Transverse colon (tissue), 4 donors: ENCODE measurements at regions not wholly inside any gene's neighbourhood (a gene's known extent, or its start where the extent isn't known, plus 50 kb on each side); places are given as distances from the start of the nearest gene placed in this dataset.
"Not testable (repeated sequence)": the region's sequence is repeated elsewhere in the genome, so short reads cannot be mapped to it uniquely, and the experiment has no call there.

Experiments
- DNase-seq: peaks from one replicate; pipeline ENCODE4 v3.0.0-alpha.2; 2019
- H3K27ac ChIP-seq, 4 donors: fragments of 200-600 bp; sonication (generic); 2 replicates each; pipeline ENCODE4 v1.5.1; 2016 to 2018; ENCODE audit warnings: inconsistent platforms in 4 of 4
- H3K27me3 ChIP-seq: fragments of 200-600 bp; sonication (generic); 2 replicates; pipeline ENCODE4 v1.5.1; 2017; ENCODE audit warnings: inconsistent platforms
- H3K36me3 ChIP-seq, 4 donors: fragments of 200-600 bp; sonication (generic); 2 replicates each; pipeline ENCODE4 v1.5.1; 2017 to 2019; ENCODE audit warnings: inconsistent platforms in 4 of 4
- H3K4me1 ChIP-seq, 4 donors: fragments of 200-600 bp; sonication (generic); 2 replicates each; pipeline ENCODE4 v1.5.1; 2017 to 2020; ENCODE audit warnings: inconsistent platforms in 4 of 4
- H3K4me3 ChIP-seq, 4 donors: fragments of 200-600 bp; sonication (generic); 1 replicate in 1 of 4; 2 replicates in 3 of 4; pipeline versions ENCODE4 v1.5.1 to v1.6.1; 2017 to 2019; ENCODE audit warnings: inconsistent platforms in 4 of 4
- H3K9me3 ChIP-seq, 2 donors: fragments of 200-600 bp; sonication (generic); 2 replicates each; pipeline ENCODE4 v1.5.1; 2017 to 2019; ENCODE audit warnings: inconsistent platforms in 2 of 2
- CTCF ChIP-seq, 5 experiments: fragments of 200-600 bp in 3 of 5; fragments of 450-650 bp in 2 of 5; sonication (generic) in 3 of 5; IDR thresholded peaks; 1 replicate in 2 of 5; 2 replicates in 3 of 5; pipeline ENCODE4 v1.5.1; 2016 to 2017; ENCODE audit warnings: antibody characterized with exemption in 5 of 5, inconsistent platforms in 3 of 5, mild to moderate bottlenecking in 2 of 5, moderate library complexity in 1 of 5
- EP300 ChIP-seq: sonication (generic); formaldehyde crosslinking; IDR thresholded peaks from one replicate; pipeline ENCODE4 v1.6.1; 2017; ENCODE audit warnings: antibody characterized with exemption, low read depth
- POLR2A ChIP-seq: fragments of 450-650 bp; IDR thresholded peaks from one replicate; pipeline ENCODE4 v1.6.1; 2016; ENCODE audit warnings: antibody characterized with exemption, mild to moderate bottlenecking, moderate library complexity
- POLR2AphosphoS5 ChIP-seq, 3 donors: sonication (generic); formaldehyde crosslinking; IDR thresholded peaks; one replicate each; pipeline ENCODE4 v1.6.1; 2016; ENCODE audit warnings: antibody characterized with exemption in 3 of 3
- WGBS, 2 donors: methylation state at CpG; one replicate each; pipeline ENCODE4 v1.1.5; 2018; ENCODE audit warnings: low coverage in 1 of 2; 5-methylcytosine and 5-hydroxymethylcytosine counted together
- in situ Hi-C, 4 donors: fragments of 200-750 bp; cut with MboI; loops; one replicate each; pipeline versions ENCODE4 v1.15.0 to v1.15.1; 2017; ENCODE audit warnings: low sequenced_read_pairs in 3 of 4, low pct_ligation_motif_present in 1 of 4, low pct_unique_long_range_greater_than_20kb in 1 of 4
- intact Hi-C: fragments of 100-400 bp; cut with DNase I; formaldehyde crosslinking; loops from one replicate; pipeline ENCODE4 v1.15.1; 2023; ENCODE audit warnings: low total_unique reads

DNA sequence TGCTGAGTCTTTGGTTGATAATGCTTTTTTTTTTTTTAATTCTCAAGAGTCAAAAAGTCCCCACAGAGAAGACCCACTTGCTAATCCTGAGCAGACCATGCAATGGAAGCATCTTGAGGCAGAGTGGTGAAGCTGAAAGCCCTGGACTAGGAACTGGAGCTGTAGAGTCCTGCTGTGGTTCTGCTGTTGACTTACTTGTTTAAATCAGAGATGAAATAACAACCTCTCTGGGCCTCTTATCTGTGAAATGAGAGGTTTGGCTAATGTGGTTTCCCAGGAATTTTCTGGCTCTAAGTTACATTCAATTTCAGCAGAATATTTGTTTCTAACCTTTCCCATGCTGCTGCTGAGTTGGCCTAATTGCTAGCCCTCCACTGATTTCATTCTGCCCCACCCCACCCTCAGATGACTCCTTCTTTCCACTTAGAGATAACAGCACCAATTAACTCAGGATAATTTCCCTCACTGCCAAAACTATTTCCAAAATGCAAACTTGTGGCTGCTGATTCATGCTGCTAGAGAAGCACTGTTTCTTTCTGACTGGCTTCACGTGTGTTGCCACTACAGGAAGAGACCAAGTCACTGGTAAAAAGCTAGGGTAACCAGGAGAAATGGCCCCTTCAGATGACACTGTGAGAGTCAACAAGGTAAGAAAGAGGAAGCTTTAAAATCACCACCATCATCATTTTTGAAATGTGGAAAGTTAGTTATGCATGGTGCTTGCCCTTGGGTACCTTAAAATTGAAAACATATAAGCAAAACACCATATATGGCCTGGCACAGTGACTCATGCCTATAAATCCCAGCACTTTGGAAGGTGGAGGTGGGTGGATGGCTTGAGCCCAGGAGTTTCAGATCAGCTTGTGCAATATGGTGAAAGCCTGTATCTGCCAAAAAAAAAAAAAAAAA, 326.4 kb downstream of the DCHS2 start:
- 17% methylated on average over 1 of the region's 1 CpG; no CpG with 5 or more reads in 1 of the 2 donors for WGBS, 2 donors
- in situ Hi-C loops, result no loop called here
- H3K27me3 ChIP-seq, result no peaks in the 10 kb centered on the region
- H3K36me3 ChIP-seq, result no peaks in the 10 kb centered on the region
- DNase-seq, result no peak
- no peak overlapping the region for H3K27ac ChIP-seq
- no peaks in the 10 kb centered on the region for H3K9me3 ChIP-seq
- H3K4me1 ChIP-seq, result no peaks in the 10 kb centered on the region
- no peak overlapping the region for H3K4me3 ChIP-seq
- TF ChIP-seq EP300, result no peak
- TF ChIP-seq CTCF (IDR thresholded peaks at IDR 0.05), result no peak
- TF ChIP-seq POLR2AphosphoS5 (IDR thresholded peaks at IDR 0.05), result no peak
- TF ChIP-seq POLR2A, result no peak
- intact Hi-C loops, result no loop called here

DNA sequence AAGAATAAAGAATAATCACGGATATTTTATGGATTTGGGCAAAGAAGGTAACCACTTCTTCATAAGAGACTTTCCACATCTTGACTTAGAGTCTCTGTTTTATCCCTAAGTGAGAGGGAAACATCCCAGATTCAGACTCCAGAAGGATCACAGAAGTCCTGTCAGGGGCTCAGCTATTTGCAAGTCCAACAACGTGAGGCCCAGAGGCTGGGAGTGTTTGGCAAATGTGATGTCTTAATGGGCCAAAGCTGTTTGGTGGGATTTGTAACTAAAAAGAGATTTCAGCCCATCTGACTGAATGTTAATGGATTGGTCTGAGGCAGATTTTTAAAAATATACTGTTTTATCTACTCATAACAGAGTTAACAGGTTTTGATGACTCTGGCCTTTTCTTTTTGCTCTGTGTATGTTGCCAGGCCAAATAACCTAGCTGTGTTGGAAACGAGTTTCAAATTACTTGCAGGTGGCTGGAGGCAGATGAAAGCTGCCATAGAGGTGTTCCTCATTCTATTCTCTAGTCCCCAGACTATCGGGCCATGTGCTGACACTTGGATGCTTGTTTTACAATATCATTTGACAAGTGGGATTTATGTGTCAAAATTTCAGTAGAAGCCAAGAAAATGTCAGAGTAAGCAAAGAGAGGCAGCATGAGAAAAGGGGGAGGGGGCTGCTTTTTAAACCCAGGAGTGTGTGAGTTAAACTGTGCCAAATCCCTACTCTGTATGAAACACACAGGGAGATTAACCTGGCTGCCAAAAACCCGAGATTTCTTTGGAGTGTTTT, 330.9 kb downstream of the DCHS2 start:
- Histone ChIP-seq H3K27ac (no peak overlapping the region), H3K4me1 (no peaks in the 10 kb centered on the region), H3K4me3 (no peak overlapping the region), H3K27me3 (no peaks in the 10 kb centered on the region), H3K36me3 (no peaks in the 10 kb centered on the region), H3K9me3 (no peaks in the 10 kb centered on the region)
- in situ Hi-C loops (no loop called here), intact Hi-C loops (no loop called here)
- no peak for DNase-seq
- 36 to 37% methylated on average over 3 to 5 of the region's 5 CpGs for WGBS, 2 donors
- TF ChIP-seq EP300 (no peak), POLR2A (no peak), CTCF (IDR thresholded peaks at IDR 0.05) (no peak), POLR2AphosphoS5 (IDR thresholded peaks at IDR 0.05) (no peak)

DNA sequence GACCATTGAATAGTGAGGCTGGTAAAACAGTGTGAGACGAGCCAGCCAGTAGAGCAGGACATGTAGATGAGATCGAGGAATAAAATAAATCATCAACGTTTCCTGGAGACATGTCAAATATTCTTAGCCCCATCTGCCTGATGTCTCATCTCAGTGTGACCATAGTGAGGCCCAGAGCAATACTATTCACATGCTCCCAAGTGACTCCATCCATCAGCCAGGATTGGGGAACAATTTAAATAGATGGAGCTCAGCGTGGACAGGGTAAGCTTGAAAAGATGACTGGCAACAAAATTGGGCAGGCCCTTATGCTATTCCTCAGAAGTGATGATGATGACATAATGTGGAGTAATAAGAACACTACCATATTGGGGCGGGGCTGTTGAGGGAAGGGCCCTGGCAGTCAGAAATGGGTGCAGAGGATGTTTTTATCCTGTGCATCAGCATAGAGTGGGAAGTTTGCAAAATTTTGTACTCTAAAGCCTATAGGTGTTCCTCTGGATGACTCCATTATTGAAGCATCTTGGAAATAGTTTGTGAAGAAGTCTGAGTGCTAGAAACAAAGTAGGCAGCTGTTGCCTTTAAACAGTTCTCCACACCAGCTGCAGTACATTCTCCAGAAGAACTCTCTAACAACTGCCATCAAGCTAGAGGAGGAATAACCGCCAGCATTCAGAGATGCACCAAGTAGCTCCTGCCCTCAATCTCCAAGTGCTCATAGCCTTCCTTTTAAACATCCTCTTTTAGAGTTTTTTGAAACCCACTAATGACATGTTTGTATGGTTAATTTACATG, 333.0 kb downstream of the DCHS2 start:
- no peaks in the 10 kb centered on the region for H3K4me1 ChIP-seq
- intact Hi-C loops, result no loop called here
- no peaks in the 10 kb centered on the region for H3K27me3 ChIP-seq
- TF ChIP-seq CTCF (IDR thresholded peaks at IDR 0.05), result no peak
- no peak overlapping the region for H3K4me3 ChIP-seq
- no peak for DNase-seq
- no peak overlapping the region for H3K27ac ChIP-seq
- 55 to 66% methylated on average over 6 of the region's 6 CpGs for WGBS, 2 donors
- H3K9me3 ChIP-seq, result no peaks in the 10 kb centered on the region
- no peaks in the 10 kb centered on the region for H3K36me3 ChIP-seq
- in situ Hi-C loops, result no loop called here

GRCh38 chr4:154152546-154152945, 339.1 kb downstream of the DCHS2 start:
- Histone ChIP-seq H3K4me3 (no peak overlapping the region), H3K27me3 (no peaks in the 10 kb centered on the region), H3K36me3 (no peaks in the 10 kb centered on the region), H3K9me3 (no peaks in the 10 kb centered on the region), H3K27ac (no peak overlapping the region), H3K4me1 (no peaks in the 10 kb centered on the region)
- in situ Hi-C loops (no loop called here), intact Hi-C loops (no loop called here)
- TF ChIP-seq POLR2A, result no peak
- TF ChIP-seq EP300, result no peak
- no peak for TF ChIP-seq CTCF (IDR thresholded peaks at IDR 0.05)
- TF ChIP-seq POLR2AphosphoS5 (IDR thresholded peaks at IDR 0.05), result no peak
- WGBS, 2 donors, result 92 to 93% methylated on average over 7 to 13 of the region's 13 CpGs
- no peak for DNase-seq

DNA sequence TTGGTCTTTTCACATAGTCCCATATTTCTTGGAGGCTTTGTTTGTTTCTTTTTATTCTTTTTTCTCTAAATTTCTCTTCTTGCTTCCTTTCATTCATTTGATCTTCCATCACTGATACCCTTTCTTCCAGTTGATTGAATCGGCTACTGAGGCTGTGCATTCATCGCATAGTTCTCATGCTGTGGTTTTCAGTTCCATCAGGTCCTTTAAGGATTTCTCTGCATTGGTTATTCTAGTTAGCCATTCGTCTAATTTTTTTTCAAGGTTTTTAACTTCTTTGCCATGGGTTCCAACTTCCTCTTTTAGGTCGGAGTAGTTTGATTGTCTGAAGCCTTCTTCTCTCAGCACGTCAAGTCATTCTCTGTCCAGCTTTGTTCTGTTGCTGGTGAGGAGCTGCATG, 342.4 kb downstream of the DCHS2 start:
- H3K36me3 ChIP-seq, H3K27me3 ChIP-seq, DNase-seq, in situ Hi-C loops, intact Hi-C loops, H3K9me3 ChIP-seq, H3K4me3 ChIP-seq, H3K4me1 ChIP-seq, H3K27ac ChIP-seq: not testable (repeated sequence)
- WGBS, 2 donors, result 74 to 80% methylated on average over 5 of the region's 5 CpGs
